IPS DF 6.9 (cell line): ENCODE measurements at regions not wholly inside any gene's neighbourhood (a gene's known extent, or its start where the extent isn't known, plus 50 kb on each side); places are given as distances from the start of the nearest gene placed in this dataset.
A peak's percentile ranks its signal among the peaks of the same experiment; 100 is the strongest.
"Not testable (repeated sequence)": the region's sequence is repeated elsewhere in the genome, so short reads cannot be mapped to it uniquely, and the experiment has no call there.

ENCODE experiments used
- DNase-seq: peaks from one replicate; pipeline ENCODE4 v3.0.0-alpha.2; 2013; ENCODE audit warnings: low read depth, low spot score
- H3K27ac ChIP-seq: one replicate; pipeline ENCODE4 v1.5.1; 2013; ENCODE audit warnings: low read length, control low read depth
- H3K27me3 ChIP-seq: 2 replicates; pipeline ENCODE4 v1.6.1; 2013; ENCODE audit warnings: mild to moderate bottlenecking, low read length; ENCODE audit not compliant: control insufficient read depth, insufficient read depth
- H3K36me3 ChIP-seq: 2 replicates; pipeline ENCODE4 v1.6.1; 2013; ENCODE audit warnings: low read length; ENCODE audit not compliant: control insufficient read depth, insufficient read depth
- H3K4me1 ChIP-seq: 2 replicates; pipeline ENCODE4 v1.6.1; 2013; ENCODE audit warnings: low read length; ENCODE audit not compliant: control insufficient read depth, insufficient read depth
- H3K4me3 ChIP-seq: 2 replicates; pipeline ENCODE4 v1.5.1; 2013; ENCODE audit warnings: mild to moderate bottlenecking, low read length
- H3K9me3 ChIP-seq: 2 replicates; pipeline ENCODE4 v1.6.1; 2013; ENCODE audit warnings: low read length, inconsistent platforms; ENCODE audit not compliant: control insufficient read depth, insufficient read depth
- WGBS: extraction: QIAGEN DNeasy Blood & Tissue Kit; methylation state at CpG from one replicate; pipeline ENCODE4 v1.1.7; 2013; ENCODE audit warnings: mixed read lengths, missing lambda C conversion rate; ENCODE audit not compliant: insufficient read length, insufficient coverage; 5-methylcytosine and 5-hydroxymethylcytosine counted together

DNA sequence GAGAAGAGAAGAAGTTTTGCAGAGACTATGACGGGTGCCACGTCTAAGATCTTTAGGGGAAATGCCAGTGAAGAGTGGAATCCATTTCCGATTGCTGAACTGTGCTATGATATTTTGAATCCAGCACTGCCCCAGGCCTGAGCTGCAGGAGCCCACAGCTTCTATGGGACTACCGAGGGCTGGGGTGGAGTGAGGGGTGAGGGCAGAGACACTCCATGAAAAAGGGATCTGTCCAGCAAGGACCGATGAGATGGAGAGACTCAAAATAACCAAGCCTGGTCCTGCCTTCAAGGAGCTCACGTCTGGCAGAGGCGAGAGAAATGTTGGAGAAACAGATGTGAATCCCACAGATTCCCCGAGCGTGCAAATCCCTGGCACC is 79.8 kb upstream of the MEF2A start:
- peaks cover 9% of the 10 kb centered on the region for H3K4me1 ChIP-seq
- H3K36me3 ChIP-seq = no peaks in the 10 kb centered on the region
- H3K4me3 ChIP-seq = peak overlapping the region; percentile 29; the same call in 1 of the 2 replicates
- no peak overlapping the region for H3K27ac ChIP-seq
- no CpG with 5 or more reads among the region's 9 CpGs for WGBS
- no peaks in the 10 kb centered on the region for H3K9me3 ChIP-seq
- no peaks in the 10 kb centered on the region for H3K27me3 ChIP-seq
- no peak for DNase-seq

DNA sequence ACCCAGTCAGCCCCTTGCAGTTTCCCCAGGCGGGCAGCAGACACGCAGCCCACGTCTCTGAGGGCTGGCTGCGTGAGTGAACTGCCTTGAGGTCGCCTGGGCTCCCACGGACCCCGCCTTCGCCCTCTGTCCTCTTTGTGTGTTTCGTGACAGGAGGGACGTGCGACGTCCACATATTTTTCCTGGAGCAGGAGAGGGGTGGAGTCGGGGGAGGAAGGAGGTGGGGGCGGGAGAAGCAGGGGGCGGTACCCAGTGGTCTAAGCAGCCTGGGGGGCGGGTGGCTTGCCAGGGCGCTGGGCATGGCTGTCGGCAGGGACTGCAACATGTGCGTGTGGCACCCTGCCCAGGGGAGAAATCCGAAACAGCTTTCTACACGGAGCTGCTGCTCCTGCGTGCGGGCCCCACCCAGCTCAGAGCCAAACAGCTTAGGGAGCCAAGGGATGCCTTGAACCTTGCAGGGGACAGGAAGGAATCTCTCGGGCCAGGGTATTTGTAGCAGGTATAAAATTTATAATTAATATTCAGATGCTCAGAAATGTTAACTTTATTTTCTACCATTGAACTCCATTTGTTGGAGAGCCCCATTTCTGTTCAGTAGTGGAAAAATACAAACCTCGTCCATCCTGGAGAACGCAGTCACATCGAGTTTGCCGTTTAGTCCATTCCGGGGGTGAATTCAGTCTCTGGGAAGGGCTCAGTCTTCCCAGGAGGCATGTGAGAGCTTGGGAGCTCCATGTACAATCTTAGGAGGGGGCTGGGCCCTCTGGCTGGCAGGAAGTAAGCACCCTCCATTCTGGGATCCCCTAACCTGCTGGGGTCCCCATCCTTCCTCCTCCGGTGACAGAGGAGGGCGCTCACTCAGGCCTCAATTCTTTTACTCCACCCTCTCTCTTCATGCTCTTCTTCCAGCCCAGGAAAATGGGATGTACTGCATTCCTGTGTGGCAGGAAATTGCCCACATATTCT is 79.1 kb upstream of the MEF2A start:
- H3K27me3 ChIP-seq = no peaks in the 10 kb centered on the region
- H3K4me3 ChIP-seq = peak overlapping the region; percentile 29; the same call in 1 of the 2 replicates
- H3K4me1 ChIP-seq = peaks cover 9% of the 10 kb centered on the region
- H3K9me3 ChIP-seq = no peaks in the 10 kb centered on the region
- WGBS = no CpG with 5 or more reads among the region's 31 CpGs
- no peaks in the 10 kb centered on the region for H3K36me3 ChIP-seq
- no peak overlapping the region for H3K27ac ChIP-seq
- DNase-seq = no peak

DNA sequence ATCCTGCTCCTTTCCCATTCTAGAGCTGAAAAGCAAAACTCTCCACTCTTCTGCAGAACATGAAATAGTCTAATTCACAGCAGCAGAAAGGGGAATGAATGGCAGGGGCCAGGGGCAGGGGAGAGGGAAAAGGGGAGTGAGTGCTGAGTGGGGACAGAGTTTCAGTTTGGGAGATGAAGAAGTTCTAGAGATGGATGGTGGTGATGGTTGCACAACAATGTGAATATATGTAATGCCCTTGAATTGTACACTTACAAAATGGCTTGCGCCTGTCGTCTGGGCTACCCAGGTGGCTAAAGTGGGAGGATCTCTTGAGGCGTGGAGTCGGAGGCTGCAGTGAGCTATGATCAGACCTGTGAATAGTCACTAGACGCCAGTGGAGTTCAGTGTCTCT is 78.5 kb upstream of the MEF2A start:
- Histone ChIP-seq H3K36me3 (no peaks in the 10 kb centered on the region), H3K9me3 (no peaks in the 10 kb centered on the region), H3K4me1 (peaks cover 9% of the 10 kb centered on the region), H3K27me3 (no peaks in the 10 kb centered on the region), H3K27ac (no peak overlapping the region), H3K4me3 (no peak overlapping the region)
- no peak for DNase-seq
- WGBS = no CpG with 5 or more reads among the region's 5 CpGs

DNA sequence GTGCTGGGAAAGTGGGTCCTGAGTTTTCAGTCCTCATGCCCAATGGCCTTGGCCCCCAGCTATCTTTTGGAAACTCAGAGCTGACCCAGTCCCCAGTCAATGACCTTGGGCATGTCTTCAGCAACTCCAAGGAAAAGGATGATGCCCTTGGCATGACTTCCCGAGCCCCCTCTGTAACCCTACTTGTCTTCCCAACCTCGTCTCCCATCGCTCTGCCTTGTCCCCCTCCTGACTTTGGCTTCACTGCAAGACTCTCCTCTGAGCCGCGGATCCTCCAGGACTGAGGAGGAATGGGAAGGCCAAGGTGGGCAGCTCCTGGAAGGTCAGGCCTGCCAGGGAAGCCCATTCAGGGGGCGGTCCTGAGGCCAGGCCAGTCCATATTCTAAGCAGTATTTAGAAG is 73.5 kb upstream of the MEF2A start:
- Histone ChIP-seq H3K4me1 (peaks cover 1% of the 10 kb centered on the region; the same call in 1 of the 2 replicates), H3K36me3 (no peaks in the 10 kb centered on the region), H3K4me3 (no peak overlapping the region), H3K27me3 (no peaks in the 10 kb centered on the region), H3K9me3 (no peaks in the 10 kb centered on the region), H3K27ac (no peak overlapping the region)
- no CpG with 5 or more reads among the region's 6 CpGs for WGBS
- DNase-seq = no peak

DNA sequence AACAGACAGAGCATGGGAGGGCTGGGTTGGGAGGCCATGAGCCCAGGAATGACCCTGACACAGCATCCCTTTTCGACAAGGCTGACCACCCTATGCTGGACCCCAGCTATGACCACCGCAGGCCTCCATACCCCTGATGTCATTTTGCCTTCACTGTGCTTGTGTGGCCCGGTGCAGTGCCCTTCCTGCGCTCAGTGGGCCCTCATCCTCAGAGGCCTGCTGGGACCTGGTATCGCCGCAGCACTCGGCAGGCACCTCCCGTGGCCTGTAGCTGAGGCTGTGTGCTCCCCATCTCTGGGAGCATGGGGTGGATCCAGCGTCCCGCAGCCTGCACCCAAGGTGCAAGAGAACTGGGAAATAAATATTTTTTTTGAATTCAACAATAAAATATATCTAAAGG is 73.1 kb upstream of the MEF2A start:
- Histone ChIP-seq H3K27ac (no peak overlapping the region), H3K4me1 (no peaks in the 10 kb centered on the region), H3K4me3 (no peak overlapping the region), H3K36me3 (no peaks in the 10 kb centered on the region), H3K27me3 (no peaks in the 10 kb centered on the region), H3K9me3 (no peaks in the 10 kb centered on the region)
- WGBS = no CpG with 5 or more reads among the region's 10 CpGs
- DNase-seq = no peak

DNA sequence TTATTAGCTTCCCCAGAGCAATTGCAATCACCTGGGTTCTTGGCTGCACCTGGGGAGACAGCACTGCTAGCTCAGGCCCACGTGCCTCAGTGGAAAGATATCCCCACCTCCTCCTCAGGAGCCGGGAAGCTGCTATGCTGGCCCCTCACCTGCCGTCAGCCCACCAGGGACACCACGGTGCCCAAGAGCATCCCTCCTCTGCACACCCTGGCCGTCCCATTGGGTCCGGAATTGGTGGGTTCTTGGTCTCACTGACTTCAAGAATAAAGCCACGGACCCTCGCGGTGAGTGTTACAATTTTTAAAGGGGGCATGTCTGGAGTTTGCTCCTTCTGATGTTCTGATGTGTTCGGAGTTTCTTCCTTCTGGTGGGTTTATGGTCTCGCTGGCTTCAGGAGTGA is 72.3 kb upstream of the MEF2A start:
- Histone ChIP-seq H3K4me1 (no peaks in the 10 kb centered on the region), H3K27ac (no peak overlapping the region), H3K9me3 (no peaks in the 10 kb centered on the region), H3K27me3 (no peaks in the 10 kb centered on the region), H3K4me3 (no peak overlapping the region), H3K36me3 (no peaks in the 10 kb centered on the region)
- no CpG with 5 or more reads among the region's 11 CpGs for WGBS
- no peak for DNase-seq

DNA sequence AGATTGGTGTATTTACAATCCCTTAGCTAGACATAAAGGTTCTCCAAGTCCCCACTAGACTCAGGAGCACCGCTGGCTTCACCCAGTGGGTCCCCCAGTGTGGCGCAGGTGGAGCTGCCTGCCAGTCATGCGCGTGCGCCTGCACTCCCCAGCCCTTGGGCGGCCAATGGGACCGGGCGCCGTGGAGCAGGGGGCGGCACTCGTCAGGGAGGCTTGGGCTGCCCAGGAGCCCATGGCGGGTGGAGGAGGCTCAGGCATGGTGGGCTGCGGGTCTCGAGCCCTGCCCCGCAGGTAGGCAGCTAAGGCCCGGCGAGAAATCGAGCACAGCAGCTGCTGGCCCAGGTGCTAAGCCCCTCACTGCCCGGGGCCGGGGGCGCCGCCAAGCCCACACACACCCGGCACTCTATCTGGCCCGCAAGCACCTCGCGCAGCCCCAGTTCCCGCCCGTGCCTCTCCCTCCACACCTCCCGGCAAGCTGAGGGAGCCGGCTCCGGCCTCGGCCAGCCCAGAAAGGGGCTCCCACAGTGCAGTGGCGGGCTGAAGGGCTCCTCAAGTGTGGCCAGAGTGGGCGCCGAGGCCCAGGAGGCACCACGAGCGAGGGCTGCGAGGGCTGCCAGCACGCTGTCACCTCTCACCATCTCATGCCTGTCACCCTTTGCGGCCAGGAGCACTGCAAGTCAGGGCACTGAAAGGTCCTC is 71.1 kb upstream of the MEF2A start:
- H3K36me3 ChIP-seq, H3K27me3 ChIP-seq, H3K4me3 ChIP-seq, H3K27ac ChIP-seq, H3K9me3 ChIP-seq, DNase-seq, H3K4me1 ChIP-seq: not testable (repeated sequence)
- WGBS = no CpG with 5 or more reads among the region's 40 CpGs

DNA sequence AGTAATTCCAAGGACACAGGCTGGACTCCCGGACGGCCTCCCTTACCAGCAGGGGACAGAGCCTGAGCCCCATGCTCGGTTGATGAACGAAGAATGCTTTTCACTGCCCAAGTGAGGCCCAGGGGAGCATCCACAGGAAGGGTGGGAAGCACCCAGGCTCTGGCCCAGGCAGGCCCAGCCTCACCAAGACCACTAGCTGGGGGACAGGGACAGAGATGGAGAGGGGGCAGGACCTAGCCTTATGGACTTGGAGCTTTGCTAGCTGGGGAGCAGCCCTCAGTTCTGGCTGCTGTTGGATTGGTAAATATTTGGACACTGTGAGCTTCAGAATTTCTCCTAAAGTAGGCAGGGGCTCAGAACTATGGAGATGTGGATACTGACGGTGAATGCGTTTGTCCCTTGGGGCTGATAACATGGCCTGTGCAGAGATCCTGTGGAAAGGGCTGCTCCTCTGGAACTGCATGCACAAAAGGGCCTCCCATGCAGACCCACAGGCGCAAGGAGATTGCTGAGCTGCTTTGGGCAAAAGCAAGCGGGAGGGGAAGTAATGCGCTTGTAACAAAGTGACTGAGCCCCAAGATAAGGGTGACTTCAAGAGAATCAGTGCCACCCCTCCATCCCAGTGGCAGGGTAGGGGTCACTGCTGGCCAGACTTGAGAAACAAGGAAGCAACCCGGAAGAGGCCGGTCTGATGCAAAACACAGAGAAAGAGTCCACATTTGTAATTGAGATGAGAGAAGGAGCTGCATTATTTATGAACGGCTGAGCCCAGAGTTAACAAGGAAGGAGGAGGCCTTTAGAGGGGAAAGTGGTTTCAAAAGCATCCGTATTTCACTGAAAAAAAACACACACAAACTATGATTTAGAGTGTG is 70.1 kb upstream of the MEF2A start:
- WGBS = no CpG with 5 or more reads among the region's 13 CpGs
- H3K36me3 ChIP-seq = no peaks in the 10 kb centered on the region
- no peaks in the 10 kb centered on the region for H3K9me3 ChIP-seq
- H3K27ac ChIP-seq = no peak overlapping the region
- no peak for DNase-seq
- no peak overlapping the region for H3K4me3 ChIP-seq
- H3K4me1 ChIP-seq = no peaks in the 10 kb centered on the region
- no peaks in the 10 kb centered on the region for H3K27me3 ChIP-seq

DNA sequence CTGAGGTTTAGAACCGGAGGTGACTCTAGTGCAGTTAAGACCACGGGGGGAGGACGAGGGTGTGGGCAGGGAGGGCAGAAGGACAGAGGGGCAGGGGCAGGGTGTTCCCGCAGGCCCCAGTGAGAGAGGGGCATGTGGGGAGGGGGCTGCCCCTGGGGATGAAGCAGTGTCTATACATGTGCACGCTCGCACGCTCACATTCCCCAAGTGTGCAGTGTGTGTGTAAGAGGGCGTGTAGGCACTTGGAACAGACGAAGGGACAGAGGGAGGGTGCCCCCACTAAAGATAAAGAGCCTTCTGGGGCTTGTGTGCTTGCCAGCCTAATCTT is 69.5 kb upstream of the MEF2A start:
- no peak for DNase-seq
- no peaks in the 10 kb centered on the region for H3K36me3 ChIP-seq
- no peaks in the 10 kb centered on the region for H3K4me1 ChIP-seq
- H3K9me3 ChIP-seq = no peaks in the 10 kb centered on the region
- no CpG with 5 or more reads among the region's 9 CpGs for WGBS
- no peaks in the 10 kb centered on the region for H3K27me3 ChIP-seq
- no peak overlapping the region for H3K4me3 ChIP-seq
- no peak overlapping the region for H3K27ac ChIP-seq

DNA sequence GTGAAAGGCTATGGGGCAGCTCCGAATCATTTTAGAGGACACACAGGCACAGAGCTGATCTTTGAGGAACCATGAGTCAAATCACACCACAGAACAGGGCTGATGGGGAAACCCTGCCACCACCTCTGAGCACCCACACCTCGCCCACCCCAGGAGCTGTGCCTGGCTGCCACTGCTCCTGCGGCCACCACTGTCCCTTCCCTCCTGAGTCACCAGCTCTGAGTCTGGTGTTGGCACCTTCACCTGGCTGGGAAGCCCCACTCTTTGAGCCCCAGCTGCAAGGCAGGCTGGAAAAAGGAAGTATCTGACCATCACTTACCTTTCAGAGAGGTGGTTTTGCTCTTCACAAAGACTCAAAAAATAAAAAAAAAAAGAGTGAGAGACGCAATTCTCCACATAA is 63.6 kb upstream of the MEF2A start:
- no peak overlapping the region for H3K4me3 ChIP-seq
- no peaks in the 10 kb centered on the region for H3K9me3 ChIP-seq
- H3K4me1 ChIP-seq = no peaks in the 10 kb centered on the region
- no peaks in the 10 kb centered on the region for H3K36me3 ChIP-seq
- H3K27ac ChIP-seq = no peak overlapping the region
- no peak for DNase-seq
- H3K27me3 ChIP-seq = no peaks in the 10 kb centered on the region
- WGBS = no CpG with 5 or more reads among the region's 4 CpGs
